Left colon (tissue), 2 donors: ENCODE measurements at regions not wholly inside any gene's neighbourhood (a gene's known extent, or its start where the extent isn't known, plus 50 kb on each side); places are given as distances from the start of the nearest gene placed in this dataset.

Experiments
- ATAC-seq: fragments of 200-7000 bp; cut with Tn5 transposase; one replicate; pipeline ENCODE4 v1.9.1; 2020; ENCODE audit warnings: mild to moderate bottlenecking, moderate library complexity
- DNase-seq, 2 donors: peaks; one replicate each; pipeline ENCODE4 v3.0.0-alpha.2; 2020
- intact Hi-C, 2 donors: fragments of 100-400 bp; cut with DNase I in 1 of 2; cut with micrococcal nuclease in 1 of 2; formaldehyde crosslinking; loops; one replicate each; pipeline versions ENCODE4 v1.11.2 to v1.14.0; 2022; cut with DNase I, micrococcal nuclease
- donor health status: DM: no; HTN: no; CAD: no.
- donor health status: DM: yes; HTN: yes; CAD: no.

DNA sequence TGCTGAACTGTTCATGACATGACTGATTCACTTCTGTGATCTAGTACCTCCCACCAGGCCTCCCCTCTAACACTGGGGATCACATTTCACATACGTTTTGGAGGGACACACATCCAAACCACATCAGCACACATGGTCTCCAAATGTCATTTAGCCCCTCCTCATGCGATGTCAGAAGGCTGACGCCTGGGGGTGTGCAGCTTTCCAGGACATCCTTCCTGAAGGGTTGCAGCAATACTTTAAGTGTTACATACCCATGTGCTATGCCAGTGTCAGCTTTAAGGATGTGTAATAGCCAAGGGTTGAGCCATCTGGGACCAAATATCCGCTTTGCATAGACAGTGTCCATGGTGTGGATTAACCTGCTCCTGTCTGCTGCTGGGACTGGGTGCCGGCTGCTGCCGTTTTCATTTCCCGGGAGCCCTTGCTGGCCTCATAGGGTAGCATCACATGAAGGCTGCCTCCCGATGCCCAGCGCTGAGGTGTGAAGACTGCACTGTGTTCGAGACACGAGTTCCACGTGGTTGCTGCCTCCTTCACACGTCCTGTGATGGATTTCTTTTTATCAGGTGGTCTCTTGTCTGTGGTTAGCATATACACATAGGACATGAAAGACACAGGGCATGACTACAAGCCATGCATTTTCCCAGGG, 219.0 kb downstream of the THBS2 start:
- no peak for ATAC-seq
- intact Hi-C loops = no loop called here
- no peak for DNase-seq

DNA sequence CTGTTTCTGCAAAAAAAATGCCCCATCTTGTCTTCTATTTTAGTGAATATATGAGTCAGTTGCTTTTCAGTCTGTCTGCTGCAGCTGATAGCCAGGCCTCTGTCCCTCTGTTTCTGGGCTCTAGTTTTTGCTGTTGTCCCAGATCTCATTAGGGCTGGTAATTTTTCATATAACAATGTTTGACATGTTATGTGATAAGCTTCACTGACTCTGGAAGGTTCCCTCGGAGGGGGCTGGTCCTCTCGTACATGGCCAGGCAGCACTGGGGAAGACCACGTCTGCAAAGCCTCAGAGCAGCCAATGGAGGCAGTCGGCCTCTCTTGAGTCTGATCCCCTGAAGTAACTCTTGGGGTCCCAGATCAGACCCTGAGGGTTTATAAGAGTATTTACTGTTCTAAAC, 223.8 kb downstream of the THBS2 start:
- no peak for ATAC-seq
- intact Hi-C loops = no loop called here

DNA sequence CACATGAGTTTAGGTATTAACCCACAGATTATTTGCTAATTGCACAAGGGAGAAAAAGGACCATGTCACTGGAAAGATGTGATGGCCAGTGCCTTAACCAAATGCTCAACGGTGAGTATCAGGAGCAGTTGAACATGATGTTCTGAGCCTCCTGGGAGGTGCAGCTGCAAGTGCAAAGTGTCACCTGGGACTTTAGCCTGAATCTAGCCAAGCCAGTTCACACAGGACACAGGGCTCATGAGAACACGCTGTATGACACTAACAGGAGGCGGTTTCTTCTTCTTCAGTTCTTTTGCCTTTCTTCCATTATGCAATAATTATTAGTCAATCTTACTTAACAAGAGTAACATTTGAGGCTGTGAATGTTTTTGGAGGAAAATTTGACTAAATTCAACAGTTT, 225.3 kb downstream of the THBS2 start:
- intact Hi-C loops = no loop called here
- DNase-seq (no peak), ATAC-seq (no peak)

More for the DNA sequence above, 223.8 kb downstream of the THBS2 start:
- DNase-seq = no peak

DNA sequence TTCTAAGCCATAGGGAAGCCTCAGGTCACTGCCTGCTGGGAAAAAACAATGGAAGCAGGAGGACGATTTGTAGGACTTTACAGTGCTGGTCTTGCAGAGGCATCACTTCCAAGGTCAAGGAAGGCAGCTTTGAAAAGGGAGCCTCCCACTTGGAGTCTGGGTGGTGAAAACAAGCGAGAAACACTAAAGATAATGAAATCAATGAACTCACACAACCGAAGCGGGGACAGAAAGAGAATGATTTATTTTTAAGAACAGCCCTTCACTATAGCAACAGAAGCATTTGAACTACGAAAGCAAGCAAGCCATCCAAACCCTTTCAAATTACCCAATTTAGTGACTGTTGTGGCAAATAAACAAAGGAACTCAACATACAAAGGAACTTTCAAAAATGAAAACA, 227.5 kb downstream of the THBS2 start:
- DNase-seq (no peak), ATAC-seq (no peak)
- intact Hi-C loops = no loop called here

DNA sequence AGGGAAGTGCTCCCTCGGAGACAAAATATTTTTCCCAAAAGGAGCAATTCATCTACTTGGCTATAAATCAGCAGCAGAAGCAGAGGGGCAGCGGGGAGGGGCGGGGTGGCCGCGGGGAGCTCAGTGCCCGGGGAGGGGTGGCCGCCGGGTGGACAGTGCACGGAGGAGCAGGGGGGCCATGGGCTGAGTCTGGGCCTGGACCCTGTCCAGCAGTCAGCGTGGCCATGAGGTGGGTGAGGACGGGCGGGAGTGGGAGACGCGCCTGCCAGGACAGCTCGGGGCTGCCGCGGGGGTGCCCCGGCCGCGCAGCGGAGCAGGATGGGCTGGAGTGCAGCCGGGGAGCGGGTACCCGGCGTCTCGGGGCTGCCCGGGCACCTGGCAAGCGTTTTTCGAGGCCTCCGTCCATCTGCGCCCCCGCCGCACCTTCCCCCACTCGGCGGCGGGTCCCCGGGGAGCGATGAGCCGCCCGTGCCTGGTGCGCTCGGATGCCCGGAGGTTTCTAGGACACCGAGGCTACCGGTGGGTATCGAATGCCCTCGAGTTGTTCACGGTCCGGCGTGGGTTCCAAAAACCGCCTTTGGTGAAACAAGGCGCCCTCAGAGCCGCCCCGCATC, 229.5 kb downstream of the THBS2 start:
- intact Hi-C loops = no loop called here
- DNase-seq = no peak
- no peak for ATAC-seq

DNA sequence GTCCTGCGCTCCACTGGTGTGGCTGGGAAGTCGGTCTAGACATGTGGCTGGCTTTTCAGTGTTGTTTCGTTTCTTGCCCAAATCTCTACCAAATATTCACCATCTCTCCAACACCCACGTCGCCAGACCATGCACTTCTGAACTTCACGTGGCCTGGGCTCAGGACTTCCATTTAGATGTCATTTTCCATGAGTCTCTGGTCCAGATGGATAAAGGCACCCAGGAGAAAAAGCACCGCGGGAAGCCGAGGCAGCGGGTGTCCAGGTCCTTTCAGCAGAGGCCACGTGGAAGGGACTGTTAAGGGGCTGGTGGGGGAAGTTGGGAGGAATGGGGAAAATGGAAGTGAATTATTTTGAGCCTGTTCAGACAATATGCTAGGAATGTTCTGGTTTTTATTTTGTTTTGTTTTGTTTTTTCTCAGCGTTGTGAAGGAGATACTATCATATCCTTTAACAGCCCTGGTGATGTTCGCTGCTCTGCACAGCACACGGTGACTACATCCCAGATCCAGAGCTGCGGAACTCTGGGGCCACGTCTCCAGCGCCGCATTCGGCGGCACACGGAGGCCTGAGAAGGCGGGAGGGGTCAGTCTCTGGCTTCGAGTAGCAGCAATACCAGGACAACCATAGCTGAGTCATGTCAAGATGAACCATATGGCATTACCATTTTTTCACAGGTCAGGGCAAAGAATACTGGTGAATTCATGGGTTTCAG, 230.3 kb downstream of the THBS2 start:
- intact Hi-C loops = no loop called here
- ATAC-seq (no peak), DNase-seq (no peak)

DNA sequence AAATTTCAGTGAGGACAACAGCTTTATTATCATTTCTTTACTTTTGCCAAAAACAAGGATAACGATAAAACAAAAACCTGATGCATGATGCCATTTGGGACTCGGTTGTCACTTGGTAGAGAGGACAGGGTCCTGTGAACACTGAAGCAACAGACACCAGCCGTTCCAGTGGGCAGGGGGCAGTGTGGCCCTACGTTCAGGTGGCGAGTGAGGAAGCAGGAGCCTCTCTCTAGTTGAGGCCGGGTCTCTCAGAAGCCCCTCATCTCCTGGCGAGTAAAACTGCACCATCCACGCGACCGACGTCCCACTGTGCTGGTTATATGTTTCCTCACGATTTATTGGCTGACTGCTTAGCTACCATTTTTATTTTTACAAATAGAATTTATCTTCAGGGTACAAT, 231.6 kb downstream of the THBS2 start:
- intact Hi-C loops = no loop called here
- DNase-seq (no peak), ATAC-seq (no peak)

DNA sequence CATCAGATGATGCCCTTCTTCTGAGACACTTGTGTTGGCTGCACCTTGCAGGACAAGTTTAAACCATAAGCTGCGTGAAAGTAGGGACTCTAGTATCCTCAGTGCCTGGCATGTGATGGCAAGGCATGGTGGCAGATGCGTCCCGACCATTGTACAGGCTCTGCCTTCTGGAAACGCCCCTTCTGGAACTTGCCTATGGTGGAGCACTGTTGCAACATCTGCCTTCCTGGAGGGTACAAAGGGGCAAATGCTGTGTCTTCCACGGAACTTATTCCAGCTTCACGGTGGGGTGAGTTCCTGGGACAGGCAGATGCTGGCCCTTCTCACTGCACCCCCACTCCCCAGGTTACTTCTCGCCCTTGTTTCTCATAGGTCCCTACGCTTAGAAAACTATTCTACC, 232.8 kb downstream of the THBS2 start:
- intact Hi-C loops = no loop called here
- no peak for ATAC-seq
- no peak for DNase-seq

DNA sequence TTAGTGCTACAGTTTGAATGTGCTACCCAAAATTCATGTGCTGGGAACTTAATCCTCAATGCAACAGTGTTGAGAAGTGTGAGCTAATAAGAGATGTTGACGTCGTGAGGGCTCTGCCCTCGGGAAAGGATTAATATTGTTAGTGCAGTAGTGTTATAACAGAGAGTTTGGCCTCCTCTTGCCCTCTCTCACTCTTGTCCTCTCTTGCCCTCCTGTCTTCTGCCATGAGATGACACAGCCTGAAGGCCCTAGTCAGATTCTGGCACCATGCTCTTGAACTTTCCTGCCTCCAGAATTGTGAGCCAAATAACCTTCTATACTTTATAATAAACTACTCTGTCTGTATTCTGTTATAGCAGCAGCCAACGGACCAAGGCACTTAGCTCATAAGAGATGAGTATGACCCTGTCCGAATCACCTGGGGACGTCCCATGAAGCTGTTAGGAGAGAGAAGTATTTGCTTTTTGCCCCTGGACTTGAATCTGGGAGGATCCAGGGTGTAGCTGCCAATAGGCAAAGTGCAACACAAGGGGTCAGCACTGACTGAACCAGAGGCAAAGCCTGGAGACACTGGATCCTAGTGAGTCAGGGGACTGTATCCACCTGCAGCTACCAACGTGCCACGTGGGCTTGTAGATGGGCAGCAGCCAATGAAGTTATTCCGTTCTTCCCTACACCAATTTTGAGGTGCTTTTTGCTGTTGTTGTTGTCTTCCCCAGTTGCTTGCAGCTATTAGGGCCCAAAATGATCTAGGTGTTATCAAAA, 233.7 kb downstream of the THBS2 start:
- intact Hi-C loops = no loop called here
- ATAC-seq = no peak
- no peak for DNase-seq

DNA sequence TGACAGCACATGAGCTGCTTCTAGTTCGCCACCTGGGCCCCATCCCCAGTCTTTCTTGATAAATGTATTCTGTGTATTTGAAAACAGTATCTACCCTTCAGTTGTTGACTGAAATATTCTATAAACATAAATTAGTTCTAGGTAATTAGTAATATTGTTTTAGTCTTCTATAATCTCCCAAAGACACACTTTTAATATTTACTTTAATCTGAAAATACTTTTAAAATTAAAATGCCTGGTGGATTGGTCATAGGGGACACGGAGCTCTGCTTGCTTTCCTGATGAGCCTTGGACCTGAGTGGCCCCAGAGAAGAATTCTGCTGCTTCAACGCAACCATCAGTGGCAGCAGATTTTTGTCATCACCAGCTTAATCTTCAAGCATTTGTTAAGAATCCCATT, 234.5 kb downstream of the THBS2 start:
- DNase-seq (no peak), ATAC-seq (no peak)
- intact Hi-C loops = no loop called here

DNA sequence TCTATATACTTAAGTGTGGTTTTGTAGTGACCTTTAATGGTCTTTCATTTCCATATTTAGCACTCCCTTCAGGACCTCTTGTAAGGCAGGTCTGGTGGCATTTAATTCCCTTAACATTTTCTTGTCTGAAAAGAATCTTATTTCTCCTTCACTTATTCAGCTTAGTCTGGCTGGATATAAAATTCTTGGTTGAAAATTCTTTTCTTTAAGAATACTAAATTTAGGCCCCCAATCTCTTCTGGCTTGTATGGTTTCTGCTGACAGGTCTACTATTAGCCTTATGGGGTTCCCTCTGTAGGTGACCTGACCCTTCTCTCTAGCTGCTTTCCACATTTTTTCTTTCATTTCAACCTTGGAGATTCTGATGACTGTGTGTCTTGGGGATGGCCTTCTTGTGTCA, 236.9 kb downstream of the THBS2 start:
- no peak for DNase-seq
- ATAC-seq = no peak
- intact Hi-C loops = no loop called here

DNA sequence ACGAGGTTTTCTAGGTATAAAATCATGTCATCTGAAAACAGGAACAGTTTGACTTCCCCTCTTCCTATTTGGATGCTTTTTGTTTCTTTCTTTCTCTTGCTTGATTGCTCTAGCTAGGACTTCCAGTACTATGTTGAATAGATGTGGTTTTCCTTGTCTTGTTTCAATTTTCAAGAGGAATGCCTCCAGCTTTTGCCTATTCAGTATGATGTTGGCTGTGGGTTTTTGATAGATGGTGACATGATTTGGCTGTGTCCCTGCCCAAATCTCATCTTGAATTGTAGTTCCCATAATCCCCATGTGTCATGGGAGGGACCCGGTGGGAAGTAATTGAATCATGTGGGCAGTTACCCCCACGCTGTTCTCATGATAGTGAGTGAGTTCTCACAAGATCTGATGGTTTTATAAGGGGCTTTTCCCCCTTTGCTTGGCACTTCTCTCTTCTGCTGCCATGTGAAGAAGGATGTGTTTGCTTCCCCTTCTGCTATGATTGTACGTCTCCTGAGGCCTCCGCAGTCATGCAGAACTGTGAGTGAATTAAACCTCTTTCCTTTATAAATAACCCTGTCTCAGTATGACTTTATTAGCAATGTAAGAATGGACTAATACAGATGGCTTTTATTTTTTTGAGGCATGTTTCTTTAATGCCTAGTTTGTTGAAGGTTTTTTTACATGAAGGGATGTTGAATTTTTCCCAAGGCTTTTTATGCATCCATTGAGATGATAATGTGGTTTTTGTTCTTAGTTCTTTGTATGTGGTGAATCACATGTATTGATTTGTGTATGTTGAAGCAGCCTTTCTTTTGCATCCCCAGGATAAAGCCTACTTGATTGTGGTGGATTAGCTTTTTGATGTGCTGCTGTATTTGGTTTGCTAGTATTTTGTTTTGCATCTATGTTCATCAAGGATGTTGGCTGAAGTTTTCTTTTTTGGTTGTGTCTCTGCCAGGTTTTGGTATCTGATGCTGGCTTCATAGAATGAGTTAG, 239.1 kb downstream of the THBS2 start:
- intact Hi-C loops = no loop called here
- ATAC-seq (no peak), DNase-seq (no peak)

DNA sequence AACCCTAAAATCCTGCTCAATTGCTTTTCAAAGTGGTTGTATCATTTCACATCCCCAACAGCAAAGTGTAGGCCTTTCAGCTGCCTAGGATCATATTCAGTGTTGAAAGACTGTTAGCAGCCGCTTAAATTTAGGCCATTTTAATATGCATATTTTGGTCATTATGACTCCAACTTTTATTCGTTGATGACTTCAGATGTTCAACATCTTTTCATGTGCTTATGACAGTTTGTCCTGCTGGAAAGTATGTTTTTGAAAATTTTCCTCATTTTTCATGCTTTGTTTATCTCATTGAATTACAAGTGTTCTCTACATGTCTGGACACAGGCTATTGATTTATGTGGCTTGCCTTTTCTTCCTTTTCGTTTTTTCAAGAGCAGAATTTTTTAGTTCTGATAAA, 244.0 kb downstream of the THBS2 start:
- no peak for ATAC-seq
- intact Hi-C loops = no loop called here
- DNase-seq = no peak

DNA sequence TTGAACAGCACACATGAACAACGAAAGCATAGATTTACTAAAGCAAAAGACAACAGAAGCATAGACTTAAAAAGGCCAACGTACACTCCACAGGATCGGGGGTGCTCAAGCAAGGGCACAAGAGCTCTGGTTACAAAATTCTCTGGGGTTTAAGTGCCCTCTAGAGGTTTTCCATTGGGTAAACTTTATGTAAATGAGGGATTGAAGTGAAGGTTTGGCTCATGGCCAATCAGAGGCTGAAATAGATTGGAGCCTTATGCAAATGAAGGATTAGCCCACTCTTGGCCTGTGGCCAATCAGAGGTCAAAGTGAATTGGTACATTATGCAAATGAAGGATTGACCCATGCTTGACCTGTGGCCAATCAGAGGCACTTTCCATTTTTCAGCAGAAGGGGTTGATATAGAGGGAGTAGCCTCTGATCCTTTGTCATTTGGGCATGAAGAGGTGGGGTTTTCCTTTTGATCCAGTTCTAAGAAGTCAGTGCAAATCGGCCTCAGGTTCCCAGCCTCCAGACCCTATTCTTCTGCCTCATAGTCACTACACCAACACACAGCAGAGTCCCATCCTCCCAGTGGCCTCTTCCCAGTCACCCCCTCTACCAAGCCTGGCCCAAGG, 244.9 kb downstream of the THBS2 start:
- intact Hi-C loops = no loop called here
- DNase-seq (no peak), ATAC-seq (no peak)

DNA sequence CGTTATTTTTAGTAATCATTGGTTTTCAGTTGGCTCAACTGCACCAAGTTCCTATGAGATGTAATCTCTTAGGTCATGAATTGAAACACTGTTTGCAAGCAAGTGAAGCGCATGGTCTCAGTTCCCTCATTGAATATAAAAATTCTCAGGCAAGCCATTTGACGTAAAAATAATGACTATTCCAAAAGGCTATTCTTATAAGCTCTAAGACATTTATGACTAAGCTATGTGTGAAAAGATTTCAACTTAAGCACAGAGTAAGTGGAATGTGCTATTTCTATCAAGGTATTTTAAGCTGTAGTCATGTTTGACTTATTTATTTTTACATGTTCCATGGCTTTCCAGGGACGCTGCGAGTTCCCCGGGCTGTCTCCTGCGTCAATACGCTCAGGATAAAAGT, 248.5 kb downstream of the THBS2 start:
- intact Hi-C loops = no loop called here
- ATAC-seq (no peak), DNase-seq (no peak)

DNA sequence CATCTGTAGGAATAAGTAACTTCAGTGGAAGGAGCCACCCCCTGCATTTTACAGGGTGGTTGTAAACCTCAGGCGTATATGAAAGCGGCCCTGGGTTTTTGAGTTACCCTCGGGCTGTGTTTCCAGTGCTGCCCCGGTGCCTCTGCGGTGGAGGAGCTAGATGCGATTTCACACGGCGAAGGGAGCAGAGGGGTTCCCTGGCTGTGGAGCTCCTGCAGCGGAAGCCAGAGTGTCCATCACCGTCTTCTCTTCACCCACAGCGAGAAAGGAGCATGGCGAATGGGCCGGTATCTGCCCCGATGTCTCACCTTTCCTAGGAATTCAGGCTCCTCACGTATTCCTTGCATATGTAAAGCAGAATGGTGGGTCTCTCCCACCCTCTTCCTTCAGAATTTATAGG, 253.6 kb downstream of the THBS2 start:
- intact Hi-C loops = no loop called here
- DNase-seq (no peak), ATAC-seq (no peak)

DNA sequence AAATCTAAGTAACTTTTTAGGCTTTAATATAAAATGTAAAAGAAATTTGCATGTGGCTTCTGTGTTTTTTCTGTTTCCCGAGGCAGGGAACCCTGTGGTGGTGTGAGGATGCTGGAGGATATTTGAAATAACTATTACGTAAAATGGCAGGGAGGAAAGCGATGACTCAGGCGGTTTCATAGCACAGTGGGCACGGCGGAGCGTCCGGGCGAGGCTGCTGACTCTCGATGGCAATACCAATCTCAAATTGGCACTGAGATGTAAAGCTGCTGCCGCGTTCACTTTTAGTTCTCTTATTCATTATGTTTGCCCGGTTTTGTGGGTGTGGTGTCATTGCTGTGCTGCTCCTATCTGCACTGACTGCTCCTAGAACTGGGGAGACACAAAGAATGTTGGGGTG, 254.3 kb downstream of the THBS2 start:
- intact Hi-C loops = no loop called here

DNA sequence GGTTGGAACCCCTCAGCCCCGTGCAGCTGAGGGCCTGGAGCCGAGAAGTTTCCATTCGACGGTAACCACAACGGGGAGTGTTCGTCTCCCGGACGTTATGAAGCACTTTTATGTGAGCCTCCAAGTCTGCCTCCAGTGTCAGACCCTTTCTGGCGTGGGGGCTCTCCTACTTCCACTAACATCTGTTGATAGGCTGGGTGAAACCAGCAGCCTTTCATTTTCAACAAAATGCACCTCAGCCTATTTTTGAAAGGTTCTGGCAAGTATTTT, 257.4 kb downstream of the THBS2 start:
- no peak for ATAC-seq
- intact Hi-C loops = no loop called here
- no peak for DNase-seq

More for the DNA sequence above, 254.3 kb downstream of the THBS2 start:
- peak; percentile 66 for ATAC-seq
- DNase-seq = peak in 1 of 2 donors; percentile 24
